RWPE2 (cell line): ENCODE measurements at regions not wholly inside any gene's neighbourhood (a gene's known extent, or its start where the extent isn't known, plus 50 kb on each side); places are given as distances from the start of the nearest gene placed in this dataset.

Source experiments
- ATAC-seq: fragments of 200-7000 bp; cut with Tn5 transposase; 3 replicates; pipeline ENCODE4 v1.9.1; 2021; ENCODE audit warnings: low read depth
- DNase-seq: peaks from one replicate; pipeline ENCODE4 v3.0.0-alpha.2; 2020; ENCODE audit warnings: low spot score
- H3K27ac ChIP-seq: fragments of 450-650 bp; 2 replicates; pipeline ENCODE4 v1.5.1; 2017; ENCODE audit warnings: mild to moderate bottlenecking; ENCODE audit not compliant: poor library complexity, severe bottlenecking
- H3K27me3 ChIP-seq: fragments of 250-450 bp; sonication (Bioruptor Pico); 2 replicates; pipeline ENCODE4 v1.5.1; 2021; ENCODE audit warnings: mild to moderate bottlenecking, moderate library complexity; ENCODE audit not compliant: insufficient read depth, poor library complexity, severe bottlenecking
- H3K36me3 ChIP-seq: fragments of 250-450 bp; sonication (Bioruptor Pico); 2 replicates; pipeline ENCODE4 v1.5.1; 2020; ENCODE audit warnings: low read depth, mild to moderate bottlenecking, moderate library complexity
- H3K4me1 ChIP-seq: fragments of 250-450 bp; sonication (Bioruptor Pico); 2 replicates; pipeline ENCODE4 v1.5.1; 2021; ENCODE audit warnings: mild to moderate bottlenecking, moderate library complexity; ENCODE audit not compliant: insufficient read depth, poor library complexity, severe bottlenecking
- H3K4me3 ChIP-seq: fragments of 250-450 bp; sonication (Bioruptor Pico); 2 replicates; pipeline ENCODE4 v1.5.1; 2021; ENCODE audit warnings: mild to moderate bottlenecking, moderate library complexity; ENCODE audit not compliant: severe bottlenecking
- H3K9me3 ChIP-seq: fragments of 250-450 bp; sonication (Bioruptor Pico); 2 replicates; pipeline ENCODE4 v1.5.1; 2021; ENCODE audit warnings: mild to moderate bottlenecking, moderate library complexity; ENCODE audit not compliant: severe bottlenecking
- TF ChIP-seq, protein P1 (sequence below): fragments of 450-650 bp; IDR thresholded peaks from one replicate; pipeline ENCODE4 v1.5.1; 2017; ENCODE audit warnings: mild to moderate bottlenecking, moderate library complexity; ENCODE audit not compliant: poor library complexity, severe bottlenecking

DNA sequence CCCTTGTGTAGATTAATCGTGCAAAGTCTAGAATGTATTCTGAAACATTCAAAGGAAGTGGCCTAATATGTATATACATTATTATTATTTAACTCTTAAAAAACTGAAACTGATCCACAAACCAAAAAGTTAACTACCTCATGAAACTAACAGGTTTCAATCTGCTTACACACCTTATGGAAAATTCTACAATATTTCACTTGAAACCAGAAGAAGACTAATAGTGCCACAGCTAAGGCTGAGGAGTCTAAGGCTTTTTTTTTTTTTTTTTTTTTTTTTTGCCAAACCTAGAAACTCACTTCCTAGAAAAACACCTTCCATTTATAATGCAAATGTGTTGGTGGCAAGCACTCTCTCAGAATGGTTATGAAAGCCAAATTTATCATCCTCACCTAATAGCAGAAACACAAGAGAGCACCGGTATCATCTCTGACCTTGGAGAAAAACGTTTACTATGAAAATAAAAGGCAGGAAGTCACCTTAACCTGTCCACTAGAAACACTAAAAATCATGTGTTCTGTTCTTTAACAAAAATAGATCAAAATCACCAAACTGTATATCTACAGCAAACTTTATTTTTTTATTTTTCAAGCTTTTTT lies 586.1 kb downstream of the FRK start:
- no peak for DNase-seq
- TF ChIP-seq, protein P1, sequence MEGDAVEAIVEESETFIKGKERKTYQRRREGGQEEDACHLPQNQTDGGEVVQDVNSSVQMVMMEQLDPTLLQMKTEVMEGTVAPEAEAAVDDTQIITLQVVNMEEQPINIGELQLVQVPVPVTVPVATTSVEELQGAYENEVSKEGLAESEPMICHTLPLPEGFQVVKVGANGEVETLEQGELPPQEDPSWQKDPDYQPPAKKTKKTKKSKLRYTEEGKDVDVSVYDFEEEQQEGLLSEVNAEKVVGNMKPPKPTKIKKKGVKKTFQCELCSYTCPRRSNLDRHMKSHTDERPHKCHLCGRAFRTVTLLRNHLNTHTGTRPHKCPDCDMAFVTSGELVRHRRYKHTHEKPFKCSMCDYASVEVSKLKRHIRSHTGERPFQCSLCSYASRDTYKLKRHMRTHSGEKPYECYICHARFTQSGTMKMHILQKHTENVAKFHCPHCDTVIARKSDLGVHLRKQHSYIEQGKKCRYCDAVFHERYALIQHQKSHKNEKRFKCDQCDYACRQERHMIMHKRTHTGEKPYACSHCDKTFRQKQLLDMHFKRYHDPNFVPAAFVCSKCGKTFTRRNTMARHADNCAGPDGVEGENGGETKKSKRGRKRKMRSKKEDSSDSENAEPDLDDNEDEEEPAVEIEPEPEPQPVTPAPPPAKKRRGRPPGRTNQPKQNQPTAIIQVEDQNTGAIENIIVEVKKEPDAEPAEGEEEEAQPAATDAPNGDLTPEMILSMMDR: no peak
- Histone ChIP-seq H3K36me3 (no peaks in the 10 kb centered on the region), H3K4me1 (no peaks in the 10 kb centered on the region), H3K27me3 (no peaks in the 10 kb centered on the region), H3K4me3 (no peak overlapping the region), H3K27ac (no peak overlapping the region), H3K9me3 (no peaks in the 10 kb centered on the region)
- no peak for ATAC-seq

DNA sequence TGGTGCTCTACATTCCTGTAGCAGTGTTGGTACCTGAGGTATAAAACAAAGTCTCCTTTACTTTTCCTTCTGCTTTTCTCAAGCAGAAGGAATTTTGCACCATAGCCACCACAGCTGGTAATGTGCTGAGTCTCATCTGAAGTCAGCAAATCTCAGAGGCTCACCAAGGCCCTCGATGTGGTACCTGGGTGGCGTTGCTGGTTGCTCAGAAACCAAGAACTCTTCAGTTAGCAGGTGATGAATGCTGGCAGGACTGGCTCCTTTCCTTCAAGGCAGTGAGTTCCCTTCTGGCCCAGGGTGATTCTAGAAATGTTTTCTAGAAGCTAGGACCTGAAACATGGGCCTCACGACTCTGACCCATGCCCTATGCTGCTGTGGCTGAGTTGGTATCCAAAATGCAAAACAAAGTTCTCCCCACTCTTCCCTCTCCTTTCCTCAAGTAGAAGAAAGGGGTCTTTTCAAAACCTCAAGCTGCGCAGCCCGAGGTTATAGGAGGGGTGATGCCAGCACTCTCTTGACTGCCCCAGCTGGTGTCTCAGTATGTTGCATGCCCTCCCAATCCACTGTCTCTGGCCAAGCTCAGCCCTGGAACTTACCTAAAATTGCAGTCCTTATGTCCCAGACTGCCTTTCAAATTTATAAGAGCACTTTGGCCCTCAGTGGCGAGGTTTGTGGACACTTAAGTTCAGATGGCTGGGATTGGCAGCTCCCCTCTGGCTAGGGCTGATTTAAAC lies 592.3 kb downstream of the FRK start:
- TF ChIP-seq, protein P1: no peak
- H3K4me1 ChIP-seq: no peaks in the 10 kb centered on the region
- no peak for ATAC-seq

GRCh38 chr6:115467726-115468125 lies 593.0 kb downstream of the FRK start:
- Histone ChIP-seq H3K9me3 (no peaks in the 10 kb centered on the region), H3K27me3 (no peaks in the 10 kb centered on the region), H3K4me1 (no peaks in the 10 kb centered on the region), H3K4me3 (no peak overlapping the region), H3K27ac (no peak overlapping the region), H3K36me3 (no peaks in the 10 kb centered on the region)
- DNase-seq: no peak
- ATAC-seq: no peak
- TF ChIP-seq, protein P1: no peak

More for the DNA sequence above, 592.3 kb downstream of the FRK start:
- no peaks in the 10 kb centered on the region for H3K9me3 ChIP-seq
- no peak overlapping the region for H3K4me3 ChIP-seq
- H3K27ac ChIP-seq: no peak overlapping the region
- no peaks in the 10 kb centered on the region for H3K27me3 ChIP-seq
- DNase-seq: no peak
- no peaks in the 10 kb centered on the region for H3K36me3 ChIP-seq

DNA sequence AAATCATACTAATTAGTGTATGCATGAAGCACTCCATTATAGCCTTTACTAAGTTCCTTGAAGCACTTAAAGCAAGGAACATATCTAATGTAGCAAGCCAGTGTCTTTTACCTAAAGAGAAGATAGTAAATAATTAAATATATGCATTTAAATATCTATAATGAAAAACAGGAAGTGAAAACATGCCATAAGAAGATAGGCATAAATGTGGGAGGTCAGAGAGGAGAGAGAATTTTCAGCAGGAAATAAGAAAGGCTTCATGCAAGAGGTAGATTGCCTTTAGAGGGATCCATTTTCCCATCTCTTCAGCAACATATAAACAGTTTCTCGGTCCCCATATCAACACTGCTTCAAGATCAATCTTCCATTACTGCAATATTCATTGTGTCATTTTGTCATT lies 599.8 kb downstream of the FRK start:
- no peak overlapping the region for H3K27ac ChIP-seq
- DNase-seq: no peak
- H3K9me3 ChIP-seq: no peaks in the 10 kb centered on the region
- H3K36me3 ChIP-seq: no peaks in the 10 kb centered on the region
- TF ChIP-seq, protein P1: no peak
- H3K27me3 ChIP-seq: no peaks in the 10 kb centered on the region
- ATAC-seq: no peak
- H3K4me1 ChIP-seq: no peaks in the 10 kb centered on the region
- no peak overlapping the region for H3K4me3 ChIP-seq

GRCh38 chr6:115456848-115457247 lies 603.8 kb downstream of the FRK start:
- Histone ChIP-seq H3K9me3 (no peaks in the 10 kb centered on the region), H3K4me1 (no peaks in the 10 kb centered on the region), H3K27me3 (no peaks in the 10 kb centered on the region), H3K4me3 (no peak overlapping the region), H3K36me3 (no peaks in the 10 kb centered on the region), H3K27ac (no peak overlapping the region)
- no peak for ATAC-seq
- DNase-seq: no peak
- TF ChIP-seq, protein P1: no peak
